IMR-90 (cell line): ENCODE measurements at regions not wholly inside any gene's neighbourhood (a gene's known extent, or its start where the extent isn't known, plus 50 kb on each side); places are given as distances from the start of the nearest gene placed in this dataset.

Experiments used
- ATAC-seq: fragments of 200-7000 bp; cut with Tn5 transposase; 2 replicates; pipeline ENCODE4 v1.9.1; 2020; ENCODE audit warnings: low read depth, mild to moderate bottlenecking, moderate library complexity
- BruUV-seq: library from RNA; stranded (reverse); fragments of 400-500 nt; replicated peaks from 2 replicates; lab custom pipeline; 2021; lab: Mats Ljungman, UMichigan
- CTCF ChIA-PET: fragments of 300-600 bp; formaldehyde crosslinking; extraction: SDS; loops from one replicate; lab custom pipeline; 2021; ENCODE audit warnings: antibody characterized with exemption; lab: Yijun Ruan, JAX
- POLR2A ChIA-PET: fragments of 300-600 bp; sonication (Branson Sonifier 250); formaldehyde crosslinking; loops from one replicate; lab custom pipeline; 2022; ENCODE audit warnings: antibody characterized with exemption; ENCODE audit not compliant: unreplicated experiment; lab: Charles Lee
- DNase-seq: peaks from one replicate; pipeline ENCODE4 v3.0.0; 2013
- H2AFZ ChIP-seq: replicated peaks from 2 replicates; pipeline ENCODE3; 2013; ENCODE audit warnings: low read length, mild to moderate bottlenecking; ENCODE audit not compliant: poor library complexity
- H2AK5ac ChIP-seq: 2 replicates; pipeline ENCODE4 v1.6.1; 2013; ENCODE audit warnings: low read depth, low read length, inconsistent platforms
- H2AK9ac ChIP-seq: replicated peaks from 2 replicates; pipeline ENCODE3; 2013; ENCODE audit warnings: mild to moderate bottlenecking, low read depth, low read length, moderate library complexity; ENCODE audit not compliant: poor library complexity
- H2BK120ac ChIP-seq: 2 replicates; pipeline ENCODE4 v1.6.1; 2013; ENCODE audit warnings: low read depth, low read length, inconsistent platforms
- H2BK15ac ChIP-seq: 3 replicates; pipeline ENCODE4 v1.6.1; 2013; ENCODE audit warnings: low read depth, low read length, inconsistent platforms
- H2BK20ac ChIP-seq: 2 replicates; pipeline ENCODE4 v1.6.1; 2013; ENCODE audit warnings: low read depth, mild to moderate bottlenecking, inconsistent platforms, low read length, moderate library complexity
- H2BK5ac ChIP-seq: 2 replicates; pipeline ENCODE4 v1.6.1; 2013; ENCODE audit warnings: mild to moderate bottlenecking, low read depth, low read length, inconsistent platforms; ENCODE audit not compliant: poor library complexity, severe bottlenecking
- H3K14ac ChIP-seq: replicated peaks from 2 replicates; pipeline ENCODE4 v1.6.1; 2013; ENCODE audit warnings: low read depth, low read length, inconsistent platforms
- H3K18ac ChIP-seq: 2 replicates; pipeline ENCODE4 v1.6.1; 2013; ENCODE audit warnings: low read depth, low read length, control low read depth
- H3K23ac ChIP-seq: 2 replicates; pipeline ENCODE4 v1.6.1; 2013; ENCODE audit warnings: low read depth, low read length, inconsistent platforms
- H3K27ac ChIP-seq: 2 replicates; pipeline ENCODE4 v1.5.1; 2013; ENCODE audit warnings: mild to moderate bottlenecking, control low read depth, low read length; ENCODE audit not compliant: insufficient read depth
- H3K27me3 ChIP-seq: 2 replicates; pipeline ENCODE4 v1.6.1; 2013; ENCODE audit warnings: low read length; ENCODE audit not compliant: control insufficient read depth, insufficient read depth
- H3K36me3 ChIP-seq: 2 replicates; pipeline ENCODE4 v1.6.1; 2013; ENCODE audit warnings: low read length, mixed read lengths; ENCODE audit not compliant: control insufficient read depth, insufficient read depth
- H3K4ac ChIP-seq: 2 replicates; pipeline ENCODE4 v1.6.1; 2013; ENCODE audit warnings: low read depth, low read length, inconsistent platforms
- H3K4me1 ChIP-seq: 2 replicates; pipeline ENCODE4 v1.6.1; 2013; ENCODE audit warnings: low read length, mixed read lengths; ENCODE audit not compliant: control insufficient read depth, insufficient read depth
- H3K4me2 ChIP-seq: 2 replicates; pipeline ENCODE4 v1.6.1; 2013; ENCODE audit warnings: low read depth, mild to moderate bottlenecking, control low read depth, low read length, moderate library complexity
- H3K4me3 ChIP-seq: 2 replicates; pipeline ENCODE4 v1.5.1; 2013; ENCODE audit warnings: low read depth, mild to moderate bottlenecking, control low read depth, low read length, moderate library complexity; ENCODE audit not compliant: insufficient read depth
- H3K56ac ChIP-seq: 2 replicates; pipeline ENCODE4 v1.6.1; 2013; ENCODE audit warnings: low read length, inconsistent platforms; ENCODE audit not compliant: insufficient read depth; ENCODE audit errors: extremely low read depth
- H3K79me1 ChIP-seq, 2 experiments: 2 replicates each; pipeline ENCODE4 v1.6.1; 2013; ENCODE audit warnings: low read length in 2 of 2, inconsistent platforms in 1 of 2, low read depth in 1 of 2
- H3K9ac ChIP-seq: 2 replicates; pipeline ENCODE4 v1.6.1; 2013; ENCODE audit warnings: low read depth, low read length, control low read depth
- H3K9me1 ChIP-seq: 2 replicates; pipeline ENCODE4 v1.6.1; 2013; ENCODE audit warnings: low read length, inconsistent platforms; ENCODE audit not compliant: insufficient read depth
- H3K9me3 ChIP-seq: 2 replicates; pipeline ENCODE4 v1.6.1; 2013; ENCODE audit warnings: low read length; ENCODE audit not compliant: control insufficient read depth, insufficient read depth
- H4K20me1 ChIP-seq: 2 replicates; pipeline ENCODE4 v1.6.1; 2013; ENCODE audit warnings: low read length, inconsistent platforms; ENCODE audit not compliant: insufficient read depth
- H4K5ac ChIP-seq: 2 replicates; pipeline ENCODE4 v1.6.1; 2013; ENCODE audit warnings: mild to moderate bottlenecking, low read depth, low read length, control low read depth
- H4K8ac ChIP-seq, 2 experiments: 2 replicates each; pipeline ENCODE4 v1.6.1; 2013; ENCODE audit warnings: low read depth in 2 of 2, low read length in 2 of 2, control low read depth in 1 of 2, inconsistent platforms in 1 of 2
- H4K91ac ChIP-seq: 2 replicates; pipeline ENCODE4 v1.6.1; 2013; ENCODE audit warnings: low read depth, low read length, inconsistent platforms; ENCODE audit not compliant: insufficient read depth
- BHLHE40 ChIP-seq: fragments of 150-350 bp; IDR thresholded peaks from 2 replicates; pipeline ENCODE4 v1.6.1; 2016; ENCODE audit warnings: mild to moderate bottlenecking, low read depth, low read length
- MAFK ChIP-seq: IDR thresholded peaks from 2 replicates; pipeline ENCODE4 v1.6.1; 2012; ENCODE audit warnings: low read depth, low read length, improper control_type of control experiment
- MXI1 ChIP-seq: IDR thresholded peaks from 2 replicates; pipeline ENCODE4 v1.6.1; 2012; ENCODE audit warnings: low read depth, mild to moderate bottlenecking, low read length, moderate library complexity, borderline replicate concordance
- POLR2A ChIP-seq: IDR thresholded peaks from 2 replicates; pipeline ENCODE4 v1.6.1; 2012; ENCODE audit warnings: mild to moderate bottlenecking, low read depth, low read length
- RAD21 ChIP-seq: IDR thresholded peaks from 2 replicates; pipeline ENCODE4 v1.6.1; 2012; ENCODE audit warnings: low read length, improper control_type of control experiment
- RCOR1 ChIP-seq: IDR thresholded peaks from 2 replicates; pipeline ENCODE4 v1.6.1; 2012; ENCODE audit warnings: mild to moderate bottlenecking, low read length, improper control_type of control experiment; ENCODE audit not compliant: insufficient replicate concordance
- SMC3 ChIP-seq: fragments of 150-350 bp; IDR thresholded peaks from 2 replicates; pipeline ENCODE4 v1.6.1; 2016; ENCODE audit warnings: low read depth, mild to moderate bottlenecking, antibody characterized with exemption, low read length, moderate library complexity
- WGBS, 2 experiments: methylation state at CpG; one replicate each; pipeline versions ENCODE4 v1.1.5 to v1.1.7; 2013; ENCODE audit warnings: missing lambda C conversion rate in 2 of 2; ENCODE audit not compliant: insufficient read length in 1 of 2; ENCODE audit errors: extremely low coverage in 2 of 2; 5-methylcytosine and 5-hydroxymethylcytosine counted together
- dilution Hi-C: fragments of 300-500 bp; cut with HindIII; formaldehyde crosslinking; loops from one replicate; pipeline ENCODE4 v1.14.3; 2018; ENCODE audit warnings: low sequenced_read_pairs; ENCODE audit not compliant: unreplicated experiment
- in situ Hi-C: fragments of 300-500 bp; cut with MboI; formaldehyde crosslinking; loops from 3 replicates; pipeline ENCODE4 v1.14.3; 2019; ENCODE audit warnings: low sequenced_read_pairs, inconsistent platforms, mixed read lengths
- intact Hi-C: fragments of 100-400 bp; cut with micrococcal nuclease; formaldehyde crosslinking; loops from 2 replicates; pipeline ENCODE4 v1.10.0; 2022
- TF ChIP-seq, protein P1 (sequence below): conservative IDR thresholded peaks from 2 replicates; pipeline ENCODE4 v1.5.1; 2012; ENCODE audit warnings: mild to moderate bottlenecking, low read depth, low read length, improper control_type of control experiment
- TF ChIP-seq, protein P2 (sequence below): fragments of 150-350 bp; IDR thresholded peaks from 2 replicates; pipeline ENCODE4 v1.6.1; 2016; ENCODE audit warnings: low read depth, mild to moderate bottlenecking, low read length, moderate library complexity, borderline replicate concordance
- TF ChIP-seq, protein P3 (sequence below): fragments of 150-350 bp; IDR thresholded peaks from 2 replicates; pipeline ENCODE4 v1.6.1; 2017; ENCODE audit warnings: mild to moderate bottlenecking, antibody characterized with exemption, low read length, low read depth

DNA sequence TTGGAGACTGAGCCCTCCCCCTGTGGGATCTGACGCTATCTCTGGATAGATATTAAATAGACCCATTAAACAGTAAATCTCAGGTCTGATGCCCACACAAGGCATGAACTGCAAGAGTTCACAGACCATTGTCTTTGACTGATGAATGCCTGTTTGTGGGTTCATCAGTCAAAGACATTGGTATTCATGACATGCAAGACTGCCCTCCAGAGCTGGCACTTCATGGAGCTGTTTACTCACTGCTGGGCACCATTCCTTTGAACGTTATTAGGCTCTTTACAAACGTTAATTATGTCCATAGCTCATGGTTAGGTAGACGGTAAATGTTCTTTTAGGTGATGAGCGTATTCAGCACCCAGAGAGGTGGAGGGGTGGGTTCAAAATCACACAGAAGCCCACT is 111.8 kb upstream of the PABPC3 start:
- Histone ChIP-seq H3K56ac (no peak overlapping the region), H3K23ac (no peak overlapping the region), H2AFZ (no peak overlapping the region), H3K27ac (no peak overlapping the region), H4K20me1 (no peaks in the 10 kb centered on the region), H2BK5ac (no peak overlapping the region), H2AK5ac (no peak overlapping the region), H2AK9ac (no peak overlapping the region), H3K9me3 (no peaks in the 10 kb centered on the region; the same call in 1 of the 2 replicates), H4K8ac (no peak overlapping the region), H4K91ac (no peak overlapping the region), H2BK15ac (no peak overlapping the region), H2BK20ac (no peak overlapping the region), H3K9me1 (no peaks in the 10 kb centered on the region), H4K5ac (no peak overlapping the region), H3K4me2 (no peak overlapping the region), H3K4ac (no peak overlapping the region), H3K9ac (no peak overlapping the region), H3K18ac (no peak overlapping the region), H3K14ac (no peak overlapping the region), H3K27me3 (peaks cover 11% of the 10 kb centered on the region), H3K79me1 (no peaks in the 10 kb centered on the region), H2BK120ac (no peak overlapping the region), H3K36me3 (no peaks in the 10 kb centered on the region), H3K4me1 (no peaks in the 10 kb centered on the region), H3K4me3 (no peak overlapping the region)
- ATAC-seq (no peak), DNase-seq (no peak)
- dilution Hi-C loops = no loop called here
- intact Hi-C loops = no loop called here
- no CpG with 5 or more reads among the region's 5 CpGs for WGBS, 2 experiments
- CTCF ChIA-PET = interaction anchor here (1.7 kb wide), 1 partner anchor 11 kb away, joined by 3 read pairs; no protein-coding TSS in a partner anchor
- BruUV-seq = no TSS peak
- POLR2A ChIA-PET = no interaction called here
- TF ChIP-seq POLR2A = no peak
- no peak for TF ChIP-seq MAFK
- TF ChIP-seq, protein P1, sequence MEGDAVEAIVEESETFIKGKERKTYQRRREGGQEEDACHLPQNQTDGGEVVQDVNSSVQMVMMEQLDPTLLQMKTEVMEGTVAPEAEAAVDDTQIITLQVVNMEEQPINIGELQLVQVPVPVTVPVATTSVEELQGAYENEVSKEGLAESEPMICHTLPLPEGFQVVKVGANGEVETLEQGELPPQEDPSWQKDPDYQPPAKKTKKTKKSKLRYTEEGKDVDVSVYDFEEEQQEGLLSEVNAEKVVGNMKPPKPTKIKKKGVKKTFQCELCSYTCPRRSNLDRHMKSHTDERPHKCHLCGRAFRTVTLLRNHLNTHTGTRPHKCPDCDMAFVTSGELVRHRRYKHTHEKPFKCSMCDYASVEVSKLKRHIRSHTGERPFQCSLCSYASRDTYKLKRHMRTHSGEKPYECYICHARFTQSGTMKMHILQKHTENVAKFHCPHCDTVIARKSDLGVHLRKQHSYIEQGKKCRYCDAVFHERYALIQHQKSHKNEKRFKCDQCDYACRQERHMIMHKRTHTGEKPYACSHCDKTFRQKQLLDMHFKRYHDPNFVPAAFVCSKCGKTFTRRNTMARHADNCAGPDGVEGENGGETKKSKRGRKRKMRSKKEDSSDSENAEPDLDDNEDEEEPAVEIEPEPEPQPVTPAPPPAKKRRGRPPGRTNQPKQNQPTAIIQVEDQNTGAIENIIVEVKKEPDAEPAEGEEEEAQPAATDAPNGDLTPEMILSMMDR = no peak
- no peak for TF ChIP-seq RAD21
- TF ChIP-seq SMC3 = no peak
- TF ChIP-seq, protein P2, sequence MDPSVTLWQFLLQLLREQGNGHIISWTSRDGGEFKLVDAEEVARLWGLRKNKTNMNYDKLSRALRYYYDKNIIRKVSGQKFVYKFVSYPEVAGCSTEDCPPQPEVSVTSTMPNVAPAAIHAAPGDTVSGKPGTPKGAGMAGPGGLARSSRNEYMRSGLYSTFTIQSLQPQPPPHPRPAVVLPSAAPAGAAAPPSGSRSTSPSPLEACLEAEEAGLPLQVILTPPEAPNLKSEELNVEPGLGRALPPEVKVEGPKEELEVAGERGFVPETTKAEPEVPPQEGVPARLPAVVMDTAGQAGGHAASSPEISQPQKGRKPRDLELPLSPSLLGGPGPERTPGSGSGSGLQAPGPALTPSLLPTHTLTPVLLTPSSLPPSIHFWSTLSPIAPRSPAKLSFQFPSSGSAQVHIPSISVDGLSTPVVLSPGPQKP = no peak
- TF ChIP-seq, protein P3, sequence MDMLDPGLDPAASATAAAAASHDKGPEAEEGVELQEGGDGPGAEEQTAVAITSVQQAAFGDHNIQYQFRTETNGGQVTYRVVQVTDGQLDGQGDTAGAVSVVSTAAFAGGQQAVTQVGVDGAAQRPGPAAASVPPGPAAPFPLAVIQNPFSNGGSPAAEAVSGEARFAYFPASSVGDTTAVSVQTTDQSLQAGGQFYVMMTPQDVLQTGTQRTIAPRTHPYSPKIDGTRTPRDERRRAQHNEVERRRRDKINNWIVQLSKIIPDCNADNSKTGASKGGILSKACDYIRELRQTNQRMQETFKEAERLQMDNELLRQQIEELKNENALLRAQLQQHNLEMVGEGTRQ = no peak
- TF ChIP-seq MXI1 = no peak
- TF ChIP-seq BHLHE40 = no peak
- TF ChIP-seq RCOR1 = no peak
- in situ Hi-C loops = no loop called here
